NCI-H1105 treated with DMSO at 0.1 percent for 48 hours (cell line): ENCODE measurements at regions not wholly inside any gene's neighbourhood (a gene's known extent, or its start where the extent isn't known, plus 50 kb on each side); places are given as distances from the start of the nearest gene placed in this dataset.
"Not testable (repeated sequence)": the region's sequence is repeated elsewhere in the genome, so short reads cannot be mapped to it uniquely, and the experiment has no call there.

Experiments
- DNase-seq: peaks from one replicate; lab custom pipeline; 2025; lab: John Stamatoyannopoulos, UW

GRCh38 chr6:33895296-33895695, 91.5 kb upstream of the MLN start:
- no peak for DNase-seq

DNA sequence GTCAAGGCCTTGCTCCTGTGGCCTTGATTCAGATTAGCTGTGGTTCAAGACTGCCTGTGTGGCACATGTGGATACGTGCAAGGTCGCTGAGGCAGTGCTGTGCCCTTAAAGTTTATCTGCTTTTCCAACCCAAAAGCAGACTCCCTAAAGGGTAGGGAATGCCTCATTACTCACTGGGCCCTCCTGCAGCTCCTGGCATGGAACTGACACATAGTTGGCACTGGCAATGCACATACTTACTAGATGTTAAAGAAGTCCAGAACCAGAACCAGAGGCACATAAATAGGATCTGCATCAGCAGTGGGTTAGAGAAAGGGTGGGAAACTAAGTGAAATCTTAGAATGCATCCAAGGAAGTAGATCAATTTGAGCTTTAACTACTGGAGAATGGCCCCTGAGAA, 90.6 kb upstream of the MLN start:
- no peak for DNase-seq

DNA sequence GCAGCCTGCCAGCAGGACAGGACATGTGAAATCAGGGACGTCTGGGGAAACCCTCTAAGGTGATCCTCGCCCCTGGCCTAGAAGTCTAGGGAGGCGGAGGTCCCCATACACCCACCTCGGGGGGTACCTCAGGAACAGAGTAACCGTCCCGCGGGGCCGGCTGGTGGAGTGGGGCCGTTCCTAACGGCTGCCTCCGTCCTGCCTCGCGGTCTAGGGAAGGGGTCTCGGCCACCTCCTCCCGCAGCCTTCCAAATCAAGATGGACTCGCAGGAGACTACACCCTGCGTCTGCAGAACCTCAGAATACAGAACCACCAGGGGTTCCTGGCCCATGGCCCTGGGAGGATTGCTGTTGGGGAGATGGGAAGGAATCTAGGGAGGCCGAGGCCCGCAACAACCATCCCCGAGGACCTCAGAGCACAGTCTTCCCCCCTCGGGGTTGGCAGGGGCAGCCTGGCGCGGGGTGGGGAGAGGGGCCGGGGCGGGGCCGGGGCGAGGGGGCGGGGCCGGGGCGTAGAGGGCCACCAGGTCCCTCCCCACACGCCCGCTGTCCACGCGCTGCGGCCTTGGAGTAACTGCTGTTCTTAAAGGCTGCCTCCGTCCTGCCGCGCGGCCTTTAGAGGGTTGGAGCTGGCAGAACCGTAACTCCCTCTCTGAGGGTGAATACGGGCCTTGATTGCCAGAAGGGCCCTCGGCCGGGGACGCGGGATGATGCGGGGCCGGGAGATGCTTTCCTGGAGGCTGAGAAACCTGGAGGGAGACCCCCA, 89.0 kb upstream of the MLN start:
- DNase-seq, result no peak

DNA sequence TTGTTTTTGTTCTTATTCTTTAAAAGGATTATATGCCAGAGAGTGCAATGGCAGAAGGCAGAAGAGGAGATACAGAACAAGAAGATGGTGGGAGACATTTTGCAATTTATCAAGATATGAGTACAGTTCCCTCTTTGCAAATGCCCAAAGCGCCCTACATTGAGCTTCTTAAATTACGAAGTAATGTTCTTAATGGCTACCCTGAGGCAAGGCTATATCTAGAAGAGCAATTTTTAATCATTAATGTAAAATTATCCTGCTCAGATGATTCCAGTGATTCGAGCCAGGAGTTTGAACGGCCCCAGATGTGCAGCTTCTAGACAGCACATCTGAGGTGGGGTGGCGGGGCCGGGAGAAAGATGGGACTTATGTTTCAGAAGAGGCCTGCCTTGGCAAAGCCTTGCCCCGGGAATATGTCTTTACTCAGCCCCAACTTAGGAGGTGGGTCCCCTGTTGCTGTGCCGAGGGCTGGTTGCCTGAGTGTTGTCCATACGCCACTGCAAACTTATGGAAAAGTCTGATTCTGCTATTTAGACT, 84.9 kb upstream of the MLN start:
- DNase-seq, result no peak

DNA sequence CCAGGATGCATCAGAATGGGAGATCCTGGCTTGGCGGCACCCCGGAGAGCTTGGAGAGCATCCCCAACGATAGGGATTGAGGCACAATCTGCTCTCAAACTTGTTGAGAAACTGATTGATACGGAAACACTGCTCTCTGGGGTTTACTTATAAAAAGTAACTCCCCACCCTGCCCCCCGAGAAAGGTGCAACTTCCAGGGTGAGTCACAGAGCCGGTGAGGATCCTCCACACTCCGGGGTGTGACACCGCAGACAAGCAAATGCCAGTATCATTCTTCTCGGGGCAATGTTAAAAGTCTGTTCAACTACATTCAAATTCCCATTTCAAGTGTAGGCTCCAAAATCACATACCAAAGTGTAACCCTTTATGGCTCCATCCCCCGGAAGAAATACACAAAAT, 84.4 kb upstream of the MLN start:
- DNase-seq, result no peak

DNA sequence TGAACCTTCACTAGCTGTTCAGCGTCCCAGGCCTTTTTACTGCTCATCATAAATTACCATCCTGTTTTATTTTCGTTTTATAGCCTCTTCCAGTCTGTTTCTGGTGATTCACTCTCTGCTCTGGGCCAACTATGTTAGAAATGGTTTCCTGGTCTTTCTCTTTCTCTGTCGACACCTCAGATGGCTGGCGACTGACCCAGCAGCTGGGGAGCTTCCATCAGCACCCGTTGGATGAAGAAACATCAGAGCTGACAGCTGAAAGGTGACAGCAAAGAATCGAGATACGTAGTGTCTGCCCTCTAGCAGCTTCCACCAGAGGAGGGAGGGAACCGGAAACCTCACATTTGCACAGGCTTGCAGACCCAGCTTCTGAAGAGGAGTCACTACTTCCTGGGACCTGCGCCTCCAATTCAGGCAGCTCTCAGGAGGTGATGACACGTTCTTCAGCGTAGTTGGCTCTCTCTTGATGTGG, 82.9 kb upstream of the MLN start:
- DNase-seq, result no peak

- no peak for DNase-seq
Measured at GRCh38 chr6:33885132-33886057, 81.6 kb upstream of the MLN start.

GRCh38 chr6:33883621-33884020, 79.8 kb upstream of the MLN start:
- not testable (repeated sequence) for DNase-seq

DNA sequence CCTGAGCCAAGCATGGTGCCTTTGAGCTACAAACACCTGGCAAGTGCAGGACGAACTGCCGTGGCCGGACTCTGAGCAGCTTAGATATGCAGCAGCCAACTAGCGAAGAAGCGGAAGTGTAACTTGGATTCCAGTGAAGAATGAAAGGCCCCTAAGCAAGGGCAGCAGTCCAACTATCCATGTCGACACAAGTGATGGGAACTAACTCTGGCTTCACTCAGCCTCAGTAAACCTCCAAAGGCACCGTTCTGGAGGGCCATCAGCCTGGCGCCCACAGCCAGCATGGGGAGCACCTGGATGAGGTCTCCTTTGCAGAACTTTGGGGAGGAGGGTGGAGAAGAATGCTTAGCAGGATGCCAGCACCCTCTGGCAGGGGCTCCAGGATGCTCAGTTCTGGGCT, 78.4 kb upstream of the MLN start:
- no peak for DNase-seq

- DNase-seq, result no peak
Measured at GRCh38 chr6:33880766-33881165, 77.0 kb upstream of the MLN start.

DNA sequence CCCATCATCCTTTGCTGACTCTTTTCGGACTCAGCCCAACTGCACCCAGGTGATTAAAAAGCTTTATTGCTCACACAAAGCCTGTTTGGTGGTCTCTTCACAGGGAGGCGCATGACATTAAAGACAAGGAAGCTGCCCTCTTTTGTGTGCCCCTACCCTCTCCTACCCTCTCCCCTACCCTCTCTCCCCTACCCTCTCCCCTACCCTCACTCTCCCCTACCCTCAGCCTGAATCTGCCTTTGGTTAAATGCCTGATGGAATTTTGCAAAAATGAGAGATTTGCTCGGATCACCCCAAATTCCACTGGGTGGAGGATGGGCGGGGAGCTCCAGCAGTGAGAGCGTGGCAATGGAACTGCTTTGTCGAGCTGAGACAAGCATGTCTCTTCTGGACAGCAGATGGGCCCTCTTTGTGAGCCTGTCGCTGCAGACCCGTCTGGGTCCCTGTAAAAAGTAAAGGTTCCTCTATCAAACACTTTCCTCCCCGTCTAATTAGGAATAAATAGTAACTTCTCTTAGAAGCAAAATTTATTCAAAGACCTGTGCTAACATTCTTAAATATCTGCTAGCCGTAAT, 76.4 kb upstream of the MLN start:
- no peak for DNase-seq

GRCh38 chr6:33878562-33878961, 74.8 kb upstream of the MLN start:
- DNase-seq, result peak; percentile 87

GRCh38 chr6:33877982-33878535, 74.3 kb upstream of the MLN start:
- no peak for DNase-seq

DNA sequence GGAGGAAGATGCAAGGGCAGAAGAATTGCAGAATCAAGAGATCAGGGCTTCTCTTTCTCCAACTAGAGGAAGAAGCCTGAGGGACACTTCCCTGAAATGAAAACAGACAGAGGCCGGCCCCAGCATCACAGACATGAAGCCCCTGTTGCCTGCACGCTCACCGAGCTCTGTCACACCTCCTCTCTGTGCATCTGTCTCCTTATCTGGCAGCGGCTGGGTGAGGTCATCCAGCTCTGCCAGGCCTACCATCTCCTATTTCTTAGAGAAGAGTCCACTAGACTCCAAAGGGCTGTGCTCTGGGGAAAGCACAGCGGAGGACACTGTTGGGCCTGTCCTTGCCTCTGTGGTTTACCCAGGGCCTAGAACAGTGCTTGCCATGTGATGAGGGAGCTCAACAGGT, 71.9 kb upstream of the MLN start:
- no peak for DNase-seq

DNA sequence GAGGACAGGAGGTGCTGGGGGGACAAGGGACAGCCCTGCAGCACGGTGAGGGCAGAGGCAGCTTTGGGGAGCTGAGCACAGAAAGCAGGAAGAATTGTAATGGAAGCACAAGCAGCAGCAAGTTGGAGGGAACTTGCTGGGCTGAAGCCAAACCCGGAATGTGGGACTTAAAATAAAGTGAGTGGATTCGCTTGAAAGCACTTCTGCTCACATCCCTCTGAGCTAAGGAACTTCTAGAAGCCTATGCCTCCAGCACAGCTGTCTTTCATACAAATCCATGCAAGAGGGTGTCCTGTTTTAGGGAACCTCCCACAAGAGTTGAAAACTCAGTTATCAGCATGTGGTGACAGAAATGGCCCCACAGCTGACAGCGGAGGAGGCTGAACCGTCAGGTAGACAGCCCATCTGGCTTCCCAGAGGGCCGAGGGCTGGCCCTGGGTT, 71.4 kb upstream of the MLN start:
- no peak for DNase-seq

DNA sequence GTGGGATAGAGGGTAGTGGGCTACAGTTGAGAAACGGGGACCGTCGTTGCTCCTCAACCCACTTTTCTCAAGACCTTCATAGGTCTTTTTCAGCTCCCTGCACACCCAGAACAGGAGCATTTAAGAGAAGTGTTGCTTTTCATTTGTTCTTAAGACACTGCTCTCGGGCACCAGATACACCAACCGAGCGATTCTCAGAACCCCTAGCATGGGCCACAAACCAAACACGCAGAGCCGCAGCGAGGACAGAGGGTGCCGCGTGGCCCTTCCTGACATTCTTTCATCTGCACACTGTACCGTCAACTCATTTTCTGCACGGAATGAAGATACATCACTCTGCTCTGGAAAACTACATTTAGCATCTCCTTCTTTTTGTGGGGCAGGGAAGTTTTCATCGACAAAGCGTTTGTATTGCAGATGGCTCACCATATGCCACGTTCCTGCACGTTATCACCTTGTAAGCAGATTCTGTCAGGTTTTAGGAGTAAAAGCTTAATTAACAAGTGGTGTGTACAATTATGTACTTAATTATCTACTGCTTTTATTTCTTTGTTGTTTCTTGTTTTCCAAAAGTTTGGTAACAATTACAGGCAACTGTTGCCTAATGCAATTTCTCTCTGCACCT, 70.4 kb upstream of the MLN start:
- no peak for DNase-seq

DNA sequence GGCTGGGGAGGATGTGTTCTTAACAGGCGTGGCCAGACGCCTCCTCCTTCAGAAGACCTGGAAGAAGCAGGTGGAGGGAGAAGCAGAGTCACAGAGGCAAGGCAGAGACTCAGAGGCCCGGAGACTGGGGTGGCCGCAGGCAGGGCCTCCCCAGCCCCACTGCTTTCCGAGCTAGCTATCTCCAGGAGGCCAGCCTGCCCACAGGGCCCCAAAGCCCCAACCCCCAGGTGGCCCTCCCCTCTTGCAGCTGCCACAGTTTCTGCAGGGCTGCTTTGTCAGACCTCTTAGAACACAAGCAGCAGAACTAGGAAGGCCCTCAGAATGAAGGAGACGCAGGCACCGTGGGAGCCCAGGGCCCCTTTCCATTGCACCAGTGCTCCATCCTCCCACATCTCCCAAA, 69.0 kb upstream of the MLN start:
- DNase-seq, result no peak

GRCh38 chr6:33869826-33870423, 66.1 kb upstream of the MLN start:
- DNase-seq, result no peak

- no peak for DNase-seq
Measured at GRCh38 chr6:33869121-33869520, 65.3 kb upstream of the MLN start.

DNA sequence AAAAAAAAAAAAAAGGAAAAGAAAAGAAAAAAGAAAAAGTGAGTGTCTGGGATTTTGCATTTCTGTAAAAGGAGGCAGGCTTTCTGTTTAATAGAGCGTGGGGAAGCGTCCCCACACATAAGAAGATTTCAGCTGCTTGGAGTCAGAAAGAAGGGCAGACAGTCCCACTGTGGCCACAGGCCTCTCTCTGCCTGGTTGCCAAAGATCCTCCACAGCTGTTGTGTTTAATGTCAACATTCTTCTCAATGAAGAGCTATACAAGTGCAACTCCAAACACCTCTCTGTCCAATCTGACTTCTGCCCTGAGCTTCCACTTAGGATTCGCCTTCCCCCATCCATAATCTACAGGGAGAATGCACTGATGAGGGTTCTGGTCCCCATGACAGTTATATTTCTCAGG, 64.3 kb upstream of the MLN start:
- no peak for DNase-seq

DNA sequence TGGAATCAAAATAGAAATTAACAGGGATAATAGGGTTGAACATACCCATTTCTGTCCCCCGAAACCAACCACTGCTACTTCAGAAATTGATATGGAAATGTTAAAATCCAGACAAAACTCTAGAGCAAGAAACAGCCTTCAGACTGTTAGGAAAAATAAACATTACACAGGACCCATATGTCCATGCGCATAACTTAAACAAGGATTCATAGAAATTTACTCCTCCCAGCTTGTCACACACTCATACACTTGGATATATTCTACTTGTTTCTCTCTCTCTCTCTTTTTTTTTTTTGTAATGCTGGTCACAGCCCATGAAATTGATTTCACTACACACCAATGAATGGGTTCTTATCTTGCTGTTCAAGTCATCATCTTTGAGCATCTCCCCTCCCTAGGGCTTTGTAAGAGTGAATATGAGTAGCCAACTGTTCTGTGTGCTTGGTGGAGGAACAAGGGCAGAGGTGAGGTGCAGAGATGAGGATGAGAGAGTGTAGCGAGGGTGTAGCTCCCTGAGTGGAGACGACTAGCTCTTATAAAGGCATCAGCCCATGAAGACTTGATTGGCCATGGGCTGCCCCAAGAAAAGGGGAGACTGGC, 61.8 kb upstream of the MLN start:
- no peak for DNase-seq
